Progenitor cell of endocrine pancreas (in vitro differentiated cells): ENCODE measurements at regions not wholly inside any gene's neighbourhood (a gene's known extent, or its start where the extent isn't known, plus 50 kb on each side); places are given as distances from the start of the nearest gene placed in this dataset.
A peak's percentile ranks its signal among the peaks of the same experiment; 100 is the strongest.

Source experiments
- DNase-seq: peaks from one replicate; pipeline ENCODE4 v3.0.0; 2021; ENCODE audit warnings: low spot score; ENCODE audit not compliant: unreplicated experiment
- H3K27ac Mint-ChIP-seq: 2 replicates; pipeline ENCODE4 v1.8.0; 2021; ENCODE audit warnings: mild to moderate bottlenecking, moderate library complexity, mixed read lengths
- H3K27me3 Mint-ChIP-seq: 2 replicates; pipeline ENCODE4 v1.8.0; 2021; ENCODE audit warnings: mixed read lengths
- H3K36me3 Mint-ChIP-seq: 2 replicates; pipeline ENCODE4 v1.8.0; 2022; ENCODE audit warnings: mixed read lengths; ENCODE audit not compliant: insufficient read depth
- H3K4me1 Mint-ChIP-seq: 2 replicates; pipeline ENCODE4 v1.8.0; 2021; ENCODE audit warnings: low read depth, mixed read lengths
- H3K4me3 Mint-ChIP-seq: 2 replicates; pipeline ENCODE4 v1.8.0; 2021; ENCODE audit warnings: low read depth, mild to moderate bottlenecking, moderate library complexity, mixed read lengths
- H3K9me3 Mint-ChIP-seq: 2 replicates; pipeline ENCODE4 v1.8.0; 2021; ENCODE audit warnings: low read depth, mixed read lengths
- CTCF ChIP-seq: fragments of 200-600 bp; sonication (generic); IDR thresholded peaks from one replicate; pipeline ENCODE4 v1.5.0; 2021; ENCODE audit warnings: antibody characterized with exemption, mild to moderate bottlenecking; ENCODE audit not compliant: unreplicated experiment

- peaks cover 2% of the 10 kb centered on the region for H3K36me3 Mint-ChIP-seq
- H3K27ac Mint-ChIP-seq, result no peak overlapping the region
- DNase-seq, result no peak
- H3K27me3 Mint-ChIP-seq, result peaks cover 31% of the 10 kb centered on the region
- H3K9me3 Mint-ChIP-seq, result peaks cover 15% of the 10 kb centered on the region
- no peak overlapping the region for H3K4me3 Mint-ChIP-seq
- peaks cover 11% of the 10 kb centered on the region for H3K4me1 Mint-ChIP-seq
- no peak for TF ChIP-seq CTCF
Measured at GRCh38 chr16:14338969-14339368, 267.9 kb downstream of the MRTFB start.

- Mint-ChIP-seq H3K4me1 (peaks cover 11% of the 10 kb centered on the region), H3K27me3 (peaks cover 29% of the 10 kb centered on the region), H3K9me3 (peaks cover 14% of the 10 kb centered on the region), H3K4me3 (no peak overlapping the region), H3K36me3 (peaks cover 2% of the 10 kb centered on the region), H3K27ac (no peak overlapping the region)
- TF ChIP-seq CTCF, result no peak
- no peak for DNase-seq
Measured at GRCh38 chr16:14338236-14338635, 267.1 kb downstream of the MRTFB start.

- H3K27me3 Mint-ChIP-seq, result peaks cover 27% of the 10 kb centered on the region
- H3K4me3 Mint-ChIP-seq, result peak overlapping the region; percentile 11
- peaks cover 11% of the 10 kb centered on the region for H3K4me1 Mint-ChIP-seq
- TF ChIP-seq CTCF, result no peak
- no peak for DNase-seq
- peak overlapping the region; percentile 49 for H3K27ac Mint-ChIP-seq
- no peaks in the 10 kb centered on the region for H3K36me3 Mint-ChIP-seq
- H3K9me3 Mint-ChIP-seq, result peaks cover 7% of the 10 kb centered on the region
Measured at GRCh38 chr16:14337303-14338191, 266.4 kb downstream of the MRTFB start.

GRCh38 chr16:14335297-14335696 lies 264.2 kb downstream of the MRTFB start:
- Mint-ChIP-seq H3K27me3 (peaks cover 21% of the 10 kb centered on the region), H3K36me3 (no peaks in the 10 kb centered on the region), H3K4me1 (peaks cover 11% of the 10 kb centered on the region), H3K9me3 (peaks cover 3% of the 10 kb centered on the region), H3K27ac (no peak overlapping the region), H3K4me3 (no peak overlapping the region)
- no peak for TF ChIP-seq CTCF
- no peak for DNase-seq

GRCh38 chr16:14334366-14335080 lies 263.4 kb downstream of the MRTFB start:
- Mint-ChIP-seq H3K4me3 (no peak overlapping the region), H3K4me1 (peaks cover 11% of the 10 kb centered on the region), H3K27ac (no peak overlapping the region), H3K27me3 (peaks cover 15% of the 10 kb centered on the region), H3K36me3 (no peaks in the 10 kb centered on the region), H3K9me3 (no peaks in the 10 kb centered on the region)
- no peak for TF ChIP-seq CTCF
- DNase-seq, result no peak
